Panc1 (cell line): ENCODE measurements at regions not wholly inside any gene's neighbourhood (a gene's known extent, or its start where the extent isn't known, plus 50 kb on each side); places are given as distances from the start of the nearest gene placed in this dataset.

Experiments used
- ATAC-seq: fragments of 200-7000 bp; cut with Tn5 transposase; 2 replicates; pipeline ENCODE4 v1.9.1; 2020; ENCODE audit warnings: mild to moderate bottlenecking, moderate library complexity
- BruUV-seq: library from RNA; stranded (reverse); fragments of 400-500 nt; replicated peaks from 2 replicates; lab custom pipeline; 2021; lab: Mats Ljungman, UMichigan
- CTCF ChIA-PET: fragments of 300-600 bp; sonication (Branson Sonifier 250); formaldehyde crosslinking; loops from one replicate; lab custom pipeline; 2022; ENCODE audit warnings: antibody characterized with exemption; lab: Charles Lee
- POLR2A ChIA-PET: fragments of 300-600 bp; sonication (Branson Sonifier 250); formaldehyde crosslinking; loops from one replicate; lab custom pipeline; 2022; ENCODE audit warnings: antibody characterized with exemption; lab: Charles Lee
- DNase-seq: peaks from one replicate; pipeline ENCODE4 v3.0.0-alpha.2; 2010; ENCODE audit warnings: low read depth, low spot score
- H3K27ac ChIP-seq: 2 replicates; pipeline ENCODE4 v1.5.1; 2011; ENCODE audit warnings: mild to moderate bottlenecking, low read length, inconsistent platforms
- H3K27me3 ChIP-seq: fragments of 200-500 bp; sonication (Bioruptor generic); 2 replicates; pipeline ENCODE4 v1.6.0; 2014; ENCODE audit warnings: low read length, inconsistent platforms; ENCODE audit not compliant: control insufficient read depth, insufficient read depth
- H3K36me3 ChIP-seq: fragments of 200-500 bp; sonication (Bioruptor generic); 2 replicates; pipeline ENCODE4 v1.5.1; 2014; ENCODE audit warnings: inconsistent platforms, mild to moderate bottlenecking, low read length, moderate library complexity; ENCODE audit not compliant: control insufficient read depth, insufficient read depth
- H3K4me1 ChIP-seq: 2 replicates; pipeline ENCODE4 v1.5.1; 2011; ENCODE audit warnings: inconsistent platforms, mild to moderate bottlenecking, low read length, moderate library complexity; ENCODE audit not compliant: control insufficient read depth, insufficient read depth
- H3K4me3 ChIP-seq, 2 experiments: 2 replicates each; pipeline ENCODE4 v1.5.1; 2011 to 2012; ENCODE audit warnings: low read depth in 2 of 2, low read length in 2 of 2, mild to moderate bottlenecking in 2 of 2, inconsistent platforms in 1 of 2, moderate library complexity in 1 of 2
- H3K9me3 ChIP-seq: fragments of 200-500 bp; sonication (Bioruptor generic); 2 replicates; pipeline ENCODE4 v1.5.1; 2014; ENCODE audit warnings: low read depth, mild to moderate bottlenecking, inconsistent platforms, low read length, moderate library complexity; ENCODE audit not compliant: control insufficient read depth, insufficient read depth
- CTCF ChIP-seq: fragments of 450-650 bp; IDR thresholded peaks from 2 replicates; pipeline ENCODE4 v1.5.1; 2017; ENCODE audit warnings: mild to moderate bottlenecking
- POLR2AphosphoS5 ChIP-seq: IDR thresholded peaks from 2 replicates; pipeline ENCODE4 v1.6.1; 2012; ENCODE audit warnings: mild to moderate bottlenecking, low read depth, low read length, moderate library complexity
- REST ChIP-seq, 2 experiments: IDR thresholded peaks; 2 replicates each; pipeline ENCODE4 v1.6.1; 2011 to 2012; ENCODE audit warnings: low read depth in 2 of 2, control low read depth in 1 of 2, low read length in 1 of 2, mild to moderate bottlenecking in 1 of 2, moderate library complexity in 1 of 2; ENCODE audit not compliant: insufficient read depth in 1 of 2
- SIN3A ChIP-seq: IDR thresholded peaks from 2 replicates; pipeline ENCODE4 v1.6.1; 2012; ENCODE audit warnings: low read depth, mild to moderate bottlenecking, low read length, moderate library complexity, borderline replicate concordance; ENCODE audit not compliant: insufficient read depth
- TCF7L2 ChIP-seq: IDR thresholded peaks from 2 replicates; pipeline ENCODE4 v1.6.1; 2011; ENCODE audit warnings: mild to moderate bottlenecking, low read depth, low read length, inconsistent platforms
- in situ Hi-C: cut with HindIII; loops from 2 replicates; pipeline ENCODE4 v1.10.0; 2016; ENCODE audit warnings: low sequenced_read_pairs, low pct_unique_long_range_greater_than_20kb
- intact Hi-C: fragments of 100-400 bp; cut with micrococcal nuclease; formaldehyde crosslinking; loops from one replicate; pipeline ENCODE4 v1.10.0; 2022; ENCODE audit not compliant: unreplicated experiment

- H3K4me3 ChIP-seq: no peak overlapping the region
- intact Hi-C loops: no loop called here
- ChIA-PET CTCF (no interaction called here), POLR2A (no interaction called here)
- BruUV-seq: no TSS peak
- no peaks in the 10 kb centered on the region for H3K36me3 ChIP-seq
- in situ Hi-C loops: no loop called here
- H3K9me3 ChIP-seq: peaks cover 40% of the 10 kb centered on the region
- TF ChIP-seq POLR2AphosphoS5 (no peak), TCF7L2 (no peak), CTCF (no peak)
- H3K27me3 ChIP-seq: no peaks in the 10 kb centered on the region
- ATAC-seq: no peak
- H3K27ac ChIP-seq: no peak overlapping the region
- H3K4me1 ChIP-seq: no peaks in the 10 kb centered on the region
- DNase-seq: no peak
Observed at GRCh38 chr7:46468753-46469356, 547.8 kb upstream of the IGFBP3 start.

GRCh38 chr7:46463170-46463569, 542.1 kb upstream of the IGFBP3 start:
- no peaks in the 10 kb centered on the region for H3K36me3 ChIP-seq
- DNase-seq (no peak), ATAC-seq (no peak)
- ChIA-PET CTCF (no interaction called here), POLR2A (no interaction called here)
- no peaks in the 10 kb centered on the region for H3K27me3 ChIP-seq
- in situ Hi-C loops (no loop called here), intact Hi-C loops (no loop called here)
- TF ChIP-seq CTCF: no peak
- TF ChIP-seq POLR2AphosphoS5: no peak
- no peak for TF ChIP-seq REST (IDR thresholded peaks at IDR 0.05; ENCODE audit: insufficient read depth in 1 of 2, low read depth in 2 of 2, low read length in 1 of 2)
- no peak for TF ChIP-seq SIN3A
- no peak for TF ChIP-seq TCF7L2
- H3K27ac ChIP-seq: no peak overlapping the region
- H3K4me1 ChIP-seq: no peaks in the 10 kb centered on the region
- peaks cover 18% of the 10 kb centered on the region for H3K9me3 ChIP-seq
- BruUV-seq: no TSS peak
- no peak overlapping the region for H3K4me3 ChIP-seq
